Heart right ventricle (tissue), 16 donors: ENCODE measurements at regions not wholly inside any gene's neighbourhood (a gene's known extent, or its start where the extent isn't known, plus 50 kb on each side); places are given as distances from the start of the nearest gene placed in this dataset.

ENCODE experiments used
- ATAC-seq, 8 donors: fragments of 200-7000 bp; cut with Tn5 transposase; one replicate each; pipeline ENCODE4 v1.9.1; 2020; ENCODE audit warnings: mild to moderate bottlenecking in 8 of 8, moderate library complexity in 8 of 8, moderate number of reproducible peaks in 1 of 8
- DNase-seq, 2 donors: peaks; one replicate each; pipeline ENCODE4 v3.0.0-alpha.2; 2020
- H3K27ac ChIP-seq, 10 donors: fragments of 200-600 bp; sonication (generic) in 2 of 10; one replicate each; pipeline versions ENCODE4 v1.5.0 to v1.8.0; 2020 to 2022; ENCODE audit warnings: mild to moderate bottlenecking in 3 of 10
- H3K27me3 ChIP-seq, 7 donors: fragments of 200-600 bp; one replicate each; pipeline ENCODE4 v1.8.0; 2021 to 2022; ENCODE audit warnings: mild to moderate bottlenecking in 2 of 7
- H3K36me3 ChIP-seq, 9 donors: fragments of 200-600 bp; sonication (generic) in 1 of 9; one replicate each; pipeline versions ENCODE4 v1.5.0 to v1.8.0; 2020 to 2022; ENCODE audit warnings: mild to moderate bottlenecking in 2 of 9
- H3K4me1 ChIP-seq, 9 donors: fragments of 200-600 bp; sonication (generic) in 1 of 9; one replicate each; pipeline versions ENCODE4 v1.5.0 to v1.8.0; 2020 to 2022; ENCODE audit warnings: mild to moderate bottlenecking in 4 of 9
- H3K4me3 ChIP-seq, 10 donors: fragments of 200-600 bp; sonication (generic) in 2 of 10; one replicate each; pipeline versions ENCODE4 v1.5.0 to v1.8.0; 2020 to 2022; ENCODE audit warnings: mild to moderate bottlenecking in 7 of 10, moderate library complexity in 2 of 10
- H3K9me3 ChIP-seq, 11 donors: fragments of 200-600 bp in 10 of 11; sonication (generic) in 2 of 11; one replicate each; pipeline versions ENCODE4 v1.5.0 to v1.8.0; 2013 to 2022; ENCODE audit warnings: mild to moderate bottlenecking in 2 of 11, control low read depth in 1 of 11, moderate library complexity in 1 of 11
- WGBS, 2 donors: extraction: QIAGEN DNeasy Blood & Tissue Kit; methylation state at CpG; one replicate each; pipeline ENCODE4 v1.1.7; 2013; ENCODE audit warnings: inconsistent platforms in 1 of 2; 5-methylcytosine and 5-hydroxymethylcytosine counted together
- intact Hi-C, 10 donors: fragments of 100-400 bp; cut with DNase I; formaldehyde crosslinking; loops; one replicate each; pipeline versions ENCODE4 v1.11.1 to v1.14.2; 2022
- TF ChIP-seq, protein P1 (sequence below), 9 donors: fragments of 200-600 bp; sonication (generic) in 2 of 9; IDR thresholded peaks; one replicate each; pipeline versions ENCODE4 v1.5.0 to v1.8.0; 2021 to 2022; ENCODE audit warnings: antibody characterized with exemption in 9 of 9, mild to moderate bottlenecking in 5 of 9, moderate library complexity in 1 of 9
- donor health status: Arrhythmogenic right ventricular cardiomyopathy.
- donor health status: ischemic (EF 13 %, LVEDD 7.1; RV severe dilation, severe dysfunction).
- donor health status: healthy with polysubstance abuse.
- donor health status: DM: no; HTN: yes; CAD: no.
- donor health status: DM: no; HTN: no; CAD: no.
- donor health status: ischemic (EF 25% LVEDD 6.9; RV normal size, moderate dysfunction).
- donor health status: ischemic (EF 25% LVEDD 5.7; RV mildly dilated, moderate dysfunction).
- donor health status: healthy.
- donor health status: DM: yes; HTN: yes; CAD: no.
- donor health status: Ischemic cardiomyopathy.
- donor health status: ischemic (EF 35%, LVEDD 5.7; RV mildly dilated, moderate dysfunction).
- donor health status: nonischemic (EF 11% LVEDD 7.7; RV severe dilation, severe dysfunction).
- donor health status: DM: yes; HTN: yes; CAD: no.
- donor health status: PGD.
- donor health status: ischemic (EF 29% LVEDD 5.4; RV normal size, mild dysfunction).
- donor health status: nonischemic (EF 23%, LVEDD 6.1; RV moderate dilation, normal function).

DNA sequence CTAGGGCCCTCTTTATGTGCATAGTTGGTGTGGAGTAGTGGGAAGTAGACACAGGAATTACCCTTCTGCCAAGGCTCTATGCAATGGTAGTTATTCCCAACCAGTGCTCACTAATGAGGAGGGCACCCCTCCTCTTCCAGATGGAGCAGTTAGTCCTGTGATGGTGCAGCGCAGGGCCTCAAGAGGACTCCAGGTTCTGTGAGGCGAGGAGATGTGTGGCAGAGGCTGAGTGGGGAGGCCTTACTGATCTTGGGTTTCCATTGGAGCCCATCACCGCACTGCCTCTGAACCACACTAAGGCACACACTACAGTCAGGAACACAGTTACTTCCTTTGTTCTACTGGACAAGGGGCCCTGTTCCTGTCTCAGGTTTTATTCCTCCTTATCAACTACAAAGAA is 122.5 kb upstream of the POU3F1 start:
- Histone ChIP-seq H3K27ac (no peak overlapping the region), H3K36me3 (no peaks in the 10 kb centered on the region), H3K4me1 (no peaks in the 10 kb centered on the region), H3K27me3 (peaks cover 0 to 21% (median 6%) of the 10 kb centered on the region in 7 donors), H3K4me3 (no peak overlapping the region), H3K9me3 (no peaks in the 10 kb centered on the region)
- DNase-seq, result no peak
- TF ChIP-seq, protein P1, sequence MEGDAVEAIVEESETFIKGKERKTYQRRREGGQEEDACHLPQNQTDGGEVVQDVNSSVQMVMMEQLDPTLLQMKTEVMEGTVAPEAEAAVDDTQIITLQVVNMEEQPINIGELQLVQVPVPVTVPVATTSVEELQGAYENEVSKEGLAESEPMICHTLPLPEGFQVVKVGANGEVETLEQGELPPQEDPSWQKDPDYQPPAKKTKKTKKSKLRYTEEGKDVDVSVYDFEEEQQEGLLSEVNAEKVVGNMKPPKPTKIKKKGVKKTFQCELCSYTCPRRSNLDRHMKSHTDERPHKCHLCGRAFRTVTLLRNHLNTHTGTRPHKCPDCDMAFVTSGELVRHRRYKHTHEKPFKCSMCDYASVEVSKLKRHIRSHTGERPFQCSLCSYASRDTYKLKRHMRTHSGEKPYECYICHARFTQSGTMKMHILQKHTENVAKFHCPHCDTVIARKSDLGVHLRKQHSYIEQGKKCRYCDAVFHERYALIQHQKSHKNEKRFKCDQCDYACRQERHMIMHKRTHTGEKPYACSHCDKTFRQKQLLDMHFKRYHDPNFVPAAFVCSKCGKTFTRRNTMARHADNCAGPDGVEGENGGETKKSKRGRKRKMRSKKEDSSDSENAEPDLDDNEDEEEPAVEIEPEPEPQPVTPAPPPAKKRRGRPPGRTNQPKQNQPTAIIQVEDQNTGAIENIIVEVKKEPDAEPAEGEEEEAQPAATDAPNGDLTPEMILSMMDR (IDR thresholded peaks at IDR 0.05), result no peak
- intact Hi-C loops, result no loop called here
- ATAC-seq, result no peak
- 86 to 87% methylated on average over 3 of the region's 3 CpGs for WGBS, 2 donors

DNA sequence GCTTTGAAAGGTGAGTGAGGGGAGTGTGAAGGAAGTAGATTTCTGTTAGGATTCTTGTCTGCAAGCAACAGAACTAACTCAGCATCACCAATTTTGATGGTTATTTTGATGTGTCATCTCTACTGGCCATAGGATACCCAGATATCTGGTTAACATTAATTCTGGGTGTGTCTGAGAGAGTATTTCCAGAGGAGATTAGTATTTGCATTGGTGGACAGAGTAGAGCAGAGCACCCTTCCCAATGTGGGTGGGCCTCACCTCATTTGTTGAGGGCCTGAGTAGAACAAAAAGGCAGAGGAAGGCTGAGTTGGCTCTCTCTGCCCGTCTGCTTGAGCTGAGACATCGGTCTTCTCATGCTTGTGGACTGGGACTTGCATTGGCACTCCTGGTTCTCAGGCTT is 121.8 kb upstream of the POU3F1 start:
- H3K4me1 ChIP-seq, result no peaks in the 10 kb centered on the region
- H3K9me3 ChIP-seq, result no peaks in the 10 kb centered on the region
- H3K27me3 ChIP-seq, result peaks cover 0 to 23% (median 6%) of the 10 kb centered on the region in 7 donors
- no peak overlapping the region for H3K27ac ChIP-seq
- H3K36me3 ChIP-seq, result no peaks in the 10 kb centered on the region
- intact Hi-C loops, result no loop called here
- ATAC-seq (no peak), DNase-seq (no peak)
- H3K4me3 ChIP-seq, result no peak overlapping the region
- WGBS, 2 donors, result 89 to 94% methylated on average over 2 of the region's 2 CpGs
- TF ChIP-seq, protein P1 (IDR thresholded peaks at IDR 0.05), result no peak

DNA sequence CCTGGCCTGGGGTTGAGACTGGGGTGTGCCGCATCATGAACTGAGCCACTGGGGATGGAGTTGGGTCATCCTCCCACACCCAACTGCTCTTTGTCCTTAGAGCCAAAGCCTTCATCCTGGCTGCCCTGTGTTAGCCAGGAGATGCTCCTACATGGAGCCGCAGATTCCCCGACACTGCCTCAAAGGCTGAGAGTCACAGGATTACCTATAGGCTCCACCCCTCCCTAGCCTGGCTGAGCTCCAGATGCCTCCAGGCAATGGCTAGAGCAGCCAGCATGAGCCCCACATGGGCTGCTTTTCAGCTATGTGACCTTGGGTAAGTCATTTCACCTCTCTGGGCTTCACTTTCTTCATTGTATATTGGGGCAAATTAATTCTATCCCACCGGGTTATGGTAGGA is 119.9 kb upstream of the POU3F1 start:
- no peaks in the 10 kb centered on the region for H3K9me3 ChIP-seq
- ATAC-seq, result no peak
- H3K36me3 ChIP-seq, result no peaks in the 10 kb centered on the region
- TF ChIP-seq, protein P1 (IDR thresholded peaks at IDR 0.05), result no peak
- WGBS, 2 donors, result 87 to 96% methylated on average over 4 of the region's 4 CpGs
- no peak overlapping the region for H3K4me3 ChIP-seq
- intact Hi-C loops, result no loop called here
- no peak for DNase-seq
- no peak overlapping the region for H3K27ac ChIP-seq
- H3K4me1 ChIP-seq, result no peaks in the 10 kb centered on the region
- H3K27me3 ChIP-seq, result peaks cover 0 to 24% (median 6%) of the 10 kb centered on the region in 7 donors

DNA sequence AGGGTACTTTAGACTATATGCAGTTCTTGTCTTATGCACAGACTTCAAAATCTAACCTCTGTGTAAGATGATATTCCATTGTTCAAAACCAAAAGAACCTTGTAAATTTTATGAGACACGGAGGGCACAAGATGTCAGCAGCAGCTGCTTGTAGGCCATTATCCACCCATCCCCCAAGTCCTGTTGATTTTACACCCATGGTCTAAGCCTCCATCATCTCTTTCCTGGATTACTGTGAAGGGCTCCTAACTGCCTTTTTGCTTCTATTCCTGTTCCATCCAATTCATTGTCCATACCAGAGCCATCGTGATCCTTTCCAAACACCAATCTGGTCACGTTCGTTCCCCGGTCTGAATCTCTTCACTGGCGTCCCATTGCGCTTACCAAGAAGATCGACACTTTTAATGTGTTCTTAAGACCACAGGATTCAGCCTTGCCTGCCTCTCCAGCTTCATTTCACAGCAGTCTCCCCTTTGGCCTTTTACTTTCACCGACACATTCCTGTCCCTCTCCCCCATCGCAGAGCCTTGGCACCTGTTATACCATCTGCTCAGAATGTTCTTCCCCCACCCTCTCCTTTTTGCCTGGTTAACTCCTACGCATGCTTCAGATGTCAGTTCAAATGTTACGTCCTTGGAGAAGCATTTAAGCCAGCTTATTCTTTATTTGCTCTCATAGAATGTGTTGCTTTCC is 107.3 kb upstream of the POU3F1 start:
- TF ChIP-seq, protein P1 (IDR thresholded peaks at IDR 0.05), result no peak
- peaks cover 0 to 13% (median 6%) of the 10 kb centered on the region in 11 donors for H3K9me3 ChIP-seq
- H3K4me3 ChIP-seq, result no peak overlapping the region
- 66 to 71% methylated on average over 12 of the region's 12 CpGs for WGBS, 2 donors
- no peaks in the 10 kb centered on the region for H3K36me3 ChIP-seq
- H3K27me3 ChIP-seq, result peaks cover 0 to 18% (median 11%) of the 10 kb centered on the region in 7 donors
- peaks cover 0 to 3% (median 0%) of the 10 kb centered on the region in 9 donors for H3K4me1 ChIP-seq
- no peak overlapping the region for H3K27ac ChIP-seq
- intact Hi-C loops, result no loop called here
- DNase-seq (no peak), ATAC-seq (no peak)
